Spleen (tissue), 7 donors: ENCODE measurements at regions not wholly inside any gene's neighbourhood (a gene's known extent, or its start where the extent isn't known, plus 50 kb on each side); places are given as distances from the start of the nearest gene placed in this dataset.
"Not testable (repeated sequence)": the region's sequence is repeated elsewhere in the genome, so short reads cannot be mapped to it uniquely, and the experiment has no call there.

Experiments used
- POLR2A ChIP-seq, 3 donors: fragments of 450-650 bp; IDR thresholded peaks; one replicate each; pipeline ENCODE4 v1.5.1; 2017; ENCODE audit warnings: antibody characterized with exemption in 3 of 3, mild to moderate bottlenecking in 1 of 3
- POLR2AphosphoS5 ChIP-seq, 3 donors: sonication (generic); formaldehyde crosslinking; IDR thresholded peaks; one replicate each; pipeline ENCODE4 v1.5.1; 2017; ENCODE audit warnings: antibody characterized with exemption in 3 of 3
- TF ChIP-seq, protein P1 (sequence below), 11 experiments: fragments of 200-600 bp in 7 of 11; fragments of 450-650 bp in 4 of 11; sonication (generic) in 4 of 11; IDR thresholded peaks in 8 of 11; conservative IDR thresholded peaks in 3 of 11; 1 replicate in 7 of 11; 2 replicates in 4 of 11; pipeline versions ENCODE4 v1.4.0 to v1.8.0; 2016 to 2021; ENCODE audit warnings: antibody characterized with exemption in 11 of 11, inconsistent platforms in 4 of 11, mild to moderate bottlenecking in 1 of 11
- donor health status: DM: no; HTN: no; CAD: no; lungs with moderate emphysema.
- donor health status: DM: no; HTN: no; CAD: no.
- donor health status: DM: no; HTN: no; CAD: no.

DNA sequence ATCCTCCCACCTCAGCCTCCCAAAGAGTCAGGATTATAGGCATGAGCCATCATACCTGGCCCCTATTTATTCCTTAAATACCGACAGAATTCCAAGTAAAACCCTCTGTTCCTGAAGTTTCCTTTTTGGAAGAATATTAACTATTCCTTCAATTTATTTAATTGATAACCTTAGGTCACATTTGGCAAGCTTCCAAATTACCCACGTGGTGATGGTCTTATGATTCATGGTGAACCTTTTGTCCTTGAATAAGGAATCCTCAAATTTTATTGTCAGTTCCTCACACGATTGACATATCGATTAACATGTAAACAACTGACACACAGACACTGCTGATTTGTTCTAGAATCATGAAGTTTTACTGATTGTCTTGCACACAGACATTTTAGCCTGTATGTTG is 130.6 kb upstream of the LRRC61 start:
- TF ChIP-seq POLR2A, POLR2AphosphoS5 (IDR thresholded peaks at IDR 0.05): not testable (repeated sequence)
- TF ChIP-seq, protein P1, sequence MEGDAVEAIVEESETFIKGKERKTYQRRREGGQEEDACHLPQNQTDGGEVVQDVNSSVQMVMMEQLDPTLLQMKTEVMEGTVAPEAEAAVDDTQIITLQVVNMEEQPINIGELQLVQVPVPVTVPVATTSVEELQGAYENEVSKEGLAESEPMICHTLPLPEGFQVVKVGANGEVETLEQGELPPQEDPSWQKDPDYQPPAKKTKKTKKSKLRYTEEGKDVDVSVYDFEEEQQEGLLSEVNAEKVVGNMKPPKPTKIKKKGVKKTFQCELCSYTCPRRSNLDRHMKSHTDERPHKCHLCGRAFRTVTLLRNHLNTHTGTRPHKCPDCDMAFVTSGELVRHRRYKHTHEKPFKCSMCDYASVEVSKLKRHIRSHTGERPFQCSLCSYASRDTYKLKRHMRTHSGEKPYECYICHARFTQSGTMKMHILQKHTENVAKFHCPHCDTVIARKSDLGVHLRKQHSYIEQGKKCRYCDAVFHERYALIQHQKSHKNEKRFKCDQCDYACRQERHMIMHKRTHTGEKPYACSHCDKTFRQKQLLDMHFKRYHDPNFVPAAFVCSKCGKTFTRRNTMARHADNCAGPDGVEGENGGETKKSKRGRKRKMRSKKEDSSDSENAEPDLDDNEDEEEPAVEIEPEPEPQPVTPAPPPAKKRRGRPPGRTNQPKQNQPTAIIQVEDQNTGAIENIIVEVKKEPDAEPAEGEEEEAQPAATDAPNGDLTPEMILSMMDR (IDR thresholded peaks at IDR 0.05 in 8 of 11, conservative IDR thresholded peaks at IDR 0.05 in 3 of 11), result not testable (repeated sequence)
